ENCODE measurements at regions not wholly inside any gene's neighbourhood (a gene's known extent, or its start where the extent isn't known, plus 50 kb on each side); places are given as distances from the start of the nearest gene placed in this dataset.

- ATAC-seq = no peak
- TF ChIP-seq ZFP30 (CRISPR knock-in tag; IDR thresholded peaks at IDR 0.05) (no peak), CREB5 (CRISPR knock-in tag; IDR thresholded peaks at IDR 0.05; ENCODE audit: low read depth) (no peak), TSHZ2 (CRISPR knock-in tag; IDR thresholded peaks at IDR 0.05) (no peak), OSR1 (CRISPR knock-in tag; IDR thresholded peaks at IDR 0.05) (no peak), RARB (CRISPR knock-in tag; IDR thresholded peaks at IDR 0.05) (no peak), GLIS3 (CRISPR knock-in tag; IDR thresholded peaks at IDR 0.05) (no peak), PATZ1 (CRISPR knock-in tag; IDR thresholded peaks at IDR 0.05; ENCODE audit: borderline replicate concordance) (no peak), ARNTL (CRISPR knock-in tag; IDR thresholded peaks at IDR 0.05; ENCODE audit: borderline replicate concordance, low read depth) (no peak), ZFP3 (CRISPR knock-in tag; IDR thresholded peaks at IDR 0.05) (no peak), PPARA (CRISPR knock-in tag; IDR thresholded peaks at IDR 0.05; ENCODE audit: borderline replicate concordance) (no peak), ZNF70 (CRISPR knock-in tag; IDR thresholded peaks at IDR 0.05) (no peak), TCF4 (CRISPR knock-in tag; IDR thresholded peaks at IDR 0.05; ENCODE audit: borderline replicate concordance) (no peak), CSRNP3 (CRISPR knock-in tag; IDR thresholded peaks at IDR 0.05) (no peak), ZNF565 (CRISPR knock-in tag; conservative IDR thresholded peaks at IDR 0.05; ENCODE audit: low read depth) (no peak), CSDC2 (CRISPR knock-in tag; IDR thresholded peaks at IDR 0.05) (no peak), ESRRG (CRISPR knock-in tag; IDR thresholded peaks at IDR 0.05) (no peak)
These were observed 417.5 kb downstream of the RSL24D1 start for GRCh38 chr15:54779271-54779670.

- no peak for ATAC-seq
These were observed 420.3 kb downstream of the RSL24D1 start for GRCh38 chr15:54776410-54776809.

More at GRCh38 chr15:54776410-54776809, 420.3 kb downstream of the RSL24D1 start:
- TF ChIP-seq PATZ1 (CRISPR knock-in tag; IDR thresholded peaks at IDR 0.05; ENCODE audit: borderline replicate concordance) = no peak
- no peak for TF ChIP-seq POU6F1 (CRISPR knock-in tag; IDR thresholded peaks at IDR 0.05; ENCODE audit: borderline replicate concordance, low read depth)
- no peak for TF ChIP-seq ZNF8 (CRISPR knock-in tag; IDR thresholded peaks at IDR 0.05)
- TF ChIP-seq ARNTL (CRISPR knock-in tag; IDR thresholded peaks at IDR 0.05; ENCODE audit: borderline replicate concordance, low read depth) = no peak
- TF ChIP-seq SNAI2 (CRISPR knock-in tag; IDR thresholded peaks at IDR 0.05) = no peak
- TF ChIP-seq TSHZ2 (CRISPR knock-in tag; IDR thresholded peaks at IDR 0.05) = no peak
- TF ChIP-seq CSDC2 (CRISPR knock-in tag; IDR thresholded peaks at IDR 0.05) = no peak
- TF ChIP-seq TCF4 (CRISPR knock-in tag; IDR thresholded peaks at IDR 0.05; ENCODE audit: borderline replicate concordance) = no peak
- TF ChIP-seq PPARA (CRISPR knock-in tag; IDR thresholded peaks at IDR 0.05; ENCODE audit: borderline replicate concordance) = no peak
- no peak for TF ChIP-seq ISL1 (CRISPR knock-in tag; IDR thresholded peaks at IDR 0.05)
- no peak for TF ChIP-seq ESRRG (CRISPR knock-in tag; IDR thresholded peaks at IDR 0.05)
- TF ChIP-seq ZNF565 (CRISPR knock-in tag; conservative IDR thresholded peaks at IDR 0.05; ENCODE audit: low read depth) = no peak
- TF ChIP-seq ZNF70 (CRISPR knock-in tag; IDR thresholded peaks at IDR 0.05) = no peak
- no peak for TF ChIP-seq RARB (CRISPR knock-in tag; IDR thresholded peaks at IDR 0.05)

Data from SK-N-SH treated with all-trans-retinoic acid at 6 μM for 48 hours (cell line).